ENCODE measurements at regions not wholly inside any gene's neighbourhood (a gene's known extent, or its start where the extent isn't known, plus 50 kb on each side); places are given as distances from the start of the nearest gene placed in this dataset.

- no peak for TF ChIP-seq YY1 (IDR thresholded peaks at IDR 0.05; ENCODE audit: low read depth)
- TF ChIP-seq EP300 (IDR thresholded peaks at IDR 0.05; ENCODE audit: borderline replicate concordance) = no peak
- TF ChIP-seq TAF1 (IDR thresholded peaks at IDR 0.05; ENCODE audit: low read depth) = no peak
- no peak for TF ChIP-seq TEAD4 (IDR thresholded peaks at IDR 0.05)
- TF ChIP-seq CREB1 (IDR thresholded peaks at IDR 0.05; ENCODE audit: low read depth) = no peak
- no peak for TF ChIP-seq CEBPB (IDR thresholded peaks at IDR 0.05)
- TF ChIP-seq REST (IDR thresholded peaks at IDR 0.05; ENCODE audit: low read depth) = no peak
- TF ChIP-seq NFIC (IDR thresholded peaks at IDR 0.05) = no peak
- TF ChIP-seq EGR1 (IDR thresholded peaks at IDR 0.05) = no peak
- no peak for TF ChIP-seq USF1 (IDR thresholded peaks at IDR 0.05)
- no peak for TF ChIP-seq ZBTB7A (IDR thresholded peaks at IDR 0.05; ENCODE audit: low read depth)
- TF ChIP-seq FOXM1 (IDR thresholded peaks at IDR 0.05; ENCODE audit: borderline replicate concordance, low read depth) = no peak
These were observed 177.8 kb downstream of the ETS2 start for GRCh38 chr21:38983560-38983959.

DNA sequence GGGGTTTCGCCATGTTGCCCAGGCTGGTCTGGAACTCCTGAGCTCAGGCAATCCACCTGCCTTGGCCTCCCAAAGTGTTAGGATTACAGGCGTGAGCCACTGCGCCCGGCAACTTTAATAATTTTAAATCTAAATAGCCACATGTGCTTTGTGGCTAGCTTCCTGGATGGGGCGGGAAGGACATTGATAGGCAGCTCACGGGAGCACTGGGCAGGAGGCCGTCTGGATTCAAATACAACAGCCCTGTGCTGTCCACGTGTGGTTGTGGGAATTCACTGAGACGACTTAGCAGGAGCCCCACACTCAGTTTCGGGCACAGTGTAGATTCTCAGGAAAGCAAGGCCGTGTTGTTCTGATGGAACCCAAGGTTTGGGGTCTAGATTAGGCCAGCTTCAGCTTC lies 177.1 kb downstream of the ETS2 start:
- TF ChIP-seq ZBTB7A (IDR thresholded peaks at IDR 0.05; ENCODE audit: low read depth) (no peak), USF1 (IDR thresholded peaks at IDR 0.05) (no peak), NFIC (IDR thresholded peaks at IDR 0.05) (no peak), TCF12 (IDR thresholded peaks at IDR 0.05; ENCODE audit: low read depth) (no peak), TAF1 (IDR thresholded peaks at IDR 0.05; ENCODE audit: low read depth) (no peak), CEBPB (IDR thresholded peaks at IDR 0.05) (no peak), MAX (IDR thresholded peaks at IDR 0.05) (no peak), EP300 (IDR thresholded peaks at IDR 0.05; ENCODE audit: borderline replicate concordance) (no peak), FOXM1 (IDR thresholded peaks at IDR 0.05; ENCODE audit: borderline replicate concordance, low read depth) (no peak), RAD21 (IDR thresholded peaks at IDR 0.05; ENCODE audit: low read depth) (no peak), YY1 (IDR thresholded peaks at IDR 0.05; ENCODE audit: low read depth) (no peak), REST (IDR thresholded peaks at IDR 0.05; ENCODE audit: low read depth) (no peak), EGR1 (IDR thresholded peaks at IDR 0.05) (no peak)

- peak; percentile 78 for TF ChIP-seq EP300 (IDR thresholded peaks at IDR 0.05; ENCODE audit: borderline replicate concordance)
- TF ChIP-seq USF1 (IDR thresholded peaks at IDR 0.05) = no peak
- peak; percentile 79 for TF ChIP-seq TCF12 (IDR thresholded peaks at IDR 0.05; ENCODE audit: low read depth)
- no peak for TF ChIP-seq ZBTB7A (IDR thresholded peaks at IDR 0.05; ENCODE audit: low read depth)
- TF ChIP-seq TEAD4 (IDR thresholded peaks at IDR 0.05) = peak; percentile 91
- TF ChIP-seq CREB1 (IDR thresholded peaks at IDR 0.05; ENCODE audit: low read depth) = no peak
These were observed 176.4 kb downstream of the ETS2 start for GRCh38 chr21:38982096-38982495.

DNA sequence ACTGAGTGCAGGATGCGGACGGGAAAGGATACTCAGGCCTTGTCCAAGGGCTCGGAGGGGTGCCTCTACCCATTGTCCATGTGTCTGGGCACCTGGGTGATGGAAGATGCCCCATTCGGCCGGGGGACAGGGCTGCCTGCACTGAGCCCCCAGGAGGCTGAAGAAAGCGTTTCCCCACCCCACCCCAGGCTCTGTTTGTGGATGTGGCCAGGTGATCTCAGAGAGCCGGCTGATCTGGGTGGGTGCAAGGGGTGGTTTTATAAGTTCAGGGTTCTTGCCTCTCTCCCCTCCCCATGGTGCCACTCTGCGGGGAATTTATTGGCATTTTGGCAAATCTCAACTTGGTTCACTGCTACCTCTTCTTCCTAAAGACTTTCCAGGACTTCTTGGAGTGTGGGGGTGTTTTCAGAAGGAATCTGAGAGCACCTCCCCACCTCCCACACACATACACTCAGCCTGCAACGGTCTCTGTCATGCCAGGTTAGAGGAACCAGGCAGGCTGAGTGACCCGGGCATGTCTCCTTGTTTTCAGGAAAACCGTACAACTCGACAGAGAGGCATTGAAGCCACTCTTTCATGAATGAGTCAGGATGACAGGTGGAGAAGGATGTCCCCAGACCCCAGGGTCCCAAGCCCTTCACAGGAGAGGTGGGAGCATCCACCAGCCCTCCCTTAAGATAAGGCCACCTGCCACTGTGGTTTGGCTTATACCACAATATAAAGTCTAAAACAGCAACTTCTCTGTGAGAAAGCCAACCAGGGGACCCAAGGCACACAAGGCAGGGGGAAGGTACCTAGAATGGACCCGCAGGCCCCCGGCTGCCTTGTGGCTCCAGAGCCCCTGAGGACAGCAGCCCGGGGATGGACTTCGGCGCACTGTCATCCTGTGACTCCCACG lies 174.9 kb downstream of the ETS2 start:
- TF ChIP-seq TAF1 (IDR thresholded peaks at IDR 0.05; ENCODE audit: low read depth) = no peak
- 0 out of 2 replicates have a peak, but pooled peaks have one; percentile 12 for TF ChIP-seq ZBTB7A (IDR thresholded peaks at IDR 0.05; ENCODE audit: low read depth)
- 0 out of 2 replicates have a peak, but pooled peaks have one; percentile 14 for TF ChIP-seq EGR1 (IDR thresholded peaks at IDR 0.05)

GRCh38 chr21:38979271-38980121 lies 173.8 kb downstream of the ETS2 start:
- TF ChIP-seq TCF12 (IDR thresholded peaks at IDR 0.05; ENCODE audit: low read depth) (peak; percentile 18; the same call in 1 of the 2 replicates), EP300 (IDR thresholded peaks at IDR 0.05; ENCODE audit: borderline replicate concordance) (no peak), TEAD4 (IDR thresholded peaks at IDR 0.05) (no peak), FOXM1 (IDR thresholded peaks at IDR 0.05; ENCODE audit: borderline replicate concordance, low read depth) (no peak), YY1 (IDR thresholded peaks at IDR 0.05; ENCODE audit: low read depth) (no peak), CREB1 (IDR thresholded peaks at IDR 0.05; ENCODE audit: low read depth) (no peak), ZBTB7A (IDR thresholded peaks at IDR 0.05; ENCODE audit: low read depth) (peak; percentile 60; the same call in 1 of the 2 replicates), USF1 (IDR thresholded peaks at IDR 0.05) (no peak), EGR1 (IDR thresholded peaks at IDR 0.05) (no peak), REST (IDR thresholded peaks at IDR 0.05; ENCODE audit: low read depth) (no peak), RAD21 (IDR thresholded peaks at IDR 0.05; ENCODE audit: low read depth) (no peak)

All from Ishikawa (cell line).